ENCODE measurements at regions not wholly inside any gene's neighbourhood (a gene's known extent, or its start where the extent isn't known, plus 50 kb on each side); places are given as distances from the start of the nearest gene placed in this dataset.

GRCh38 chr6:78192057-78192456, 539.2 kb downstream of the MEI4 start:
- ATAC-seq (ENCODE audit: low FRiP score), result no peak
- no peak for TF ChIP-seq CTCF (IDR thresholded peaks at IDR 0.05)
- DNase-seq (ENCODE audit: low spot score), result no peak

- DNase-seq (ENCODE audit: low spot score) (no peak), ATAC-seq (ENCODE audit: low FRiP score) (no peak)
- TF ChIP-seq CTCF (IDR thresholded peaks at IDR 0.05), result no peak
Measured at GRCh38 chr6:78199044-78199443, 546.2 kb downstream of the MEI4 start.

- DNase-seq (ENCODE audit: low spot score) (no peak), ATAC-seq (ENCODE audit: low FRiP score) (no peak)
- no peak for TF ChIP-seq CTCF (IDR thresholded peaks at IDR 0.05)
Measured at GRCh38 chr6:78222226-78222625, 569.4 kb downstream of the MEI4 start.

GRCh38 chr6:78231002-78231401, 578.2 kb downstream of the MEI4 start:
- no peak for DNase-seq (ENCODE audit: low spot score)
- ATAC-seq (ENCODE audit: low FRiP score), result no peak
- TF ChIP-seq CTCF (IDR thresholded peaks at IDR 0.05), result no peak

GRCh38 chr6:78243519-78243918, 590.7 kb downstream of the MEI4 start:
- DNase-seq (ENCODE audit: low spot score) (no peak), ATAC-seq (ENCODE audit: low FRiP score) (no peak)
- no peak for TF ChIP-seq CTCF (IDR thresholded peaks at IDR 0.05)

- no peak for TF ChIP-seq CTCF (IDR thresholded peaks at IDR 0.05)
- DNase-seq (ENCODE audit: low spot score) (no peak), ATAC-seq (ENCODE audit: low FRiP score) (no peak)
Measured at GRCh38 chr6:78251931-78252330, 599.1 kb downstream of the MEI4 start.

GRCh38 chr6:78253618-78254017, 600.8 kb downstream of the MEI4 start:
- DNase-seq (ENCODE audit: low spot score) (no peak), ATAC-seq (ENCODE audit: low FRiP score) (no peak)
- TF ChIP-seq CTCF (IDR thresholded peaks at IDR 0.05), result no peak

All from omental fat pad (tissue), 3 donors.